GM12878 (cell line): ENCODE measurements at regions not wholly inside any gene's neighbourhood (a gene's known extent, or its start where the extent isn't known, plus 50 kb on each side); places are given as distances from the start of the nearest gene placed in this dataset.

Experiments
- CTCF ChIP-seq, 3 experiments: IDR thresholded peaks in 2 of 3; conservative IDR thresholded peaks in 1 of 3; 2 replicates each; pipeline ENCODE4 v1.5.1; 2011; ENCODE audit warnings: low read depth in 3 of 3, low read length in 3 of 3, mild to moderate bottlenecking in 3 of 3, control low read depth in 2 of 3, moderate library complexity in 2 of 3, inconsistent platforms in 1 of 3, mixed read lengths in 1 of 3; ENCODE audit not compliant: control insufficient read depth in 2 of 3, insufficient read depth in 1 of 3; ENCODE audit errors: extremely low read depth in 1 of 3
- MTA3 ChIP-seq: IDR thresholded peaks from 2 replicates; pipeline ENCODE4 v1.6.1; 2012; ENCODE audit warnings: low read length, inconsistent platforms, borderline replicate concordance
- NR2F1 ChIP-seq: fragments of 450-650 bp; conservative IDR thresholded peaks from 2 replicates; pipeline ENCODE4 v1.6.1; 2017; ENCODE audit warnings: mild to moderate bottlenecking
- SMAD1 ChIP-seq: fragments of 450-650 bp; IDR thresholded peaks from 2 replicates; pipeline ENCODE4 v1.6.1; 2018; ENCODE audit warnings: mild to moderate bottlenecking, low read depth; ENCODE audit not compliant: partially characterized antibody

GRCh38 chr5:56456002-56456401, 222.9 kb upstream of the ANKRD55 start:
- TF ChIP-seq NR2F1 (no peak), MTA3 (no peak), SMAD1 (no peak), CTCF (IDR thresholded peaks at IDR 0.05 in 2 of 3, conservative IDR thresholded peaks at IDR 0.05 in 1 of 3; ENCODE audit: control insufficient read depth in 2 of 3, extremely low read depth in 1 of 3, insufficient read depth in 1 of 3, low read depth in 3 of 3, low read length in 3 of 3) (no peak)
